ENCODE measurements at regions not wholly inside any gene's neighbourhood (a gene's known extent, or its start where the extent isn't known, plus 50 kb on each side); places are given as distances from the start of the nearest gene placed in this dataset.

DNA sequence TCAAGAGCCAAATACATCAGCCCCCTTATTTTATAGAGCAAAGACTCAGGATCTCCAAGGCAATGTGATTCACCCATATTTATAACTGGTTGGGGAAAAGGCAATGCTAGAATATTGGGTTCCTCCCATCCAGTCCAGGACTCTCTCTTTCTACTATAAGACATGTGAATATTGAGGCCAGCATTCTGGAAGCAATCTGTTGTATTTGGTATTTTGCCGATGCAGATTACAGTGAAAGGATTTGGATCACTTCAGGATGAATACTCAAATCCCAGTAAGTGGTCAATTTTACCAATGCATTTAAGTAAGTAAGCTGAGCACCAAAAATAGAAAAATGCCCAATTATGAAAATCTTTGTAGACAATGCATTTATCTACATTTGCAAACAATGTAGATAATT, 1834.7 kb upstream of the PIK3C3 start:
- TF ChIP-seq, protein P1, sequence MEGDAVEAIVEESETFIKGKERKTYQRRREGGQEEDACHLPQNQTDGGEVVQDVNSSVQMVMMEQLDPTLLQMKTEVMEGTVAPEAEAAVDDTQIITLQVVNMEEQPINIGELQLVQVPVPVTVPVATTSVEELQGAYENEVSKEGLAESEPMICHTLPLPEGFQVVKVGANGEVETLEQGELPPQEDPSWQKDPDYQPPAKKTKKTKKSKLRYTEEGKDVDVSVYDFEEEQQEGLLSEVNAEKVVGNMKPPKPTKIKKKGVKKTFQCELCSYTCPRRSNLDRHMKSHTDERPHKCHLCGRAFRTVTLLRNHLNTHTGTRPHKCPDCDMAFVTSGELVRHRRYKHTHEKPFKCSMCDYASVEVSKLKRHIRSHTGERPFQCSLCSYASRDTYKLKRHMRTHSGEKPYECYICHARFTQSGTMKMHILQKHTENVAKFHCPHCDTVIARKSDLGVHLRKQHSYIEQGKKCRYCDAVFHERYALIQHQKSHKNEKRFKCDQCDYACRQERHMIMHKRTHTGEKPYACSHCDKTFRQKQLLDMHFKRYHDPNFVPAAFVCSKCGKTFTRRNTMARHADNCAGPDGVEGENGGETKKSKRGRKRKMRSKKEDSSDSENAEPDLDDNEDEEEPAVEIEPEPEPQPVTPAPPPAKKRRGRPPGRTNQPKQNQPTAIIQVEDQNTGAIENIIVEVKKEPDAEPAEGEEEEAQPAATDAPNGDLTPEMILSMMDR (IDR thresholded peaks at IDR 0.05) = no peak
- TF ChIP-seq POLR2AphosphoS5 (IDR thresholded peaks at IDR 0.05) (no peak), POLR2A (IDR thresholded peaks at IDR 0.05) (no peak), EP300 (IDR thresholded peaks at IDR 0.05) (no peak)
